OCI-LY7 (cell line): ENCODE measurements at regions not wholly inside any gene's neighbourhood (a gene's known extent, or its start where the extent isn't known, plus 50 kb on each side); places are given as distances from the start of the nearest gene placed in this dataset.

ENCODE experiments used
- CTCF ChIP-seq: fragments of 200-600 bp; sonication (generic); conservative IDR thresholded peaks from 2 replicates; pipeline ENCODE4 v1.5.1; 2014; ENCODE audit warnings: mild to moderate bottlenecking, antibody characterized with exemption, low read length, moderate library complexity, mixed read lengths
- EZH2phosphoT487 ChIP-seq: fragments of 200-600 bp; sonication (generic); IDR thresholded peaks from 2 replicates; pipeline ENCODE4 v1.6.1; 2018; ENCODE audit warnings: low read depth, borderline replicate concordance, mild to moderate bottlenecking, mixed run types, antibody characterized with exemption, low read length, moderate library complexity, mixed read lengths

- TF ChIP-seq CTCF (no peak), EZH2phosphoT487 (no peak)
Measured at GRCh38 chr2:22554453-22554852, 830.5 kb upstream of the KLHL29 start.
